Astrocyte (in vitro differentiated cells and primary cell): ENCODE measurements at regions not wholly inside any gene's neighbourhood (a gene's known extent, or its start where the extent isn't known, plus 50 kb on each side); places are given as distances from the start of the nearest gene placed in this dataset.

Source experiments
- DNase-seq: peaks from one replicate; pipeline ENCODE4 v3.0.0-alpha.2; 2010; ENCODE audit warnings: low read depth
- FAIRE-seq: peaks from 2 replicates; lab custom pipeline; 2011; peaks lifted over from hg19 to GRCh38; lab: Jason Lieb, UNC
- H2AFZ ChIP-seq: 2 replicates; pipeline ENCODE4 v1.6.0; 2012; ENCODE audit warnings: low read depth, low read length, inconsistent platforms
- H3K27ac ChIP-seq: 2 replicates; pipeline ENCODE4 v1.5.1; 2011; ENCODE audit warnings: low read depth, low read length, inconsistent platforms
- H3K27me3 ChIP-seq: 2 replicates; pipeline ENCODE4 v1.6.0; 2011; ENCODE audit warnings: low read length, inconsistent platforms; ENCODE audit not compliant: insufficient read depth
- H3K36me3 ChIP-seq: 2 replicates; pipeline ENCODE4 v1.5.1; 2011; ENCODE audit warnings: low read length, inconsistent platforms; ENCODE audit not compliant: insufficient read depth
- H3K4me1 ChIP-seq: 2 replicates; pipeline ENCODE4 v1.5.1; 2011; ENCODE audit warnings: low read length, inconsistent platforms; ENCODE audit not compliant: insufficient read depth
- H3K4me2 ChIP-seq: 2 replicates; pipeline ENCODE4 v1.6.0; 2012; ENCODE audit warnings: low read length, inconsistent platforms
- H3K4me3 ChIP-seq: 2 replicates; pipeline ENCODE4 v1.5.1; 2011; ENCODE audit warnings: low read depth, mild to moderate bottlenecking, low read length, inconsistent platforms; ENCODE audit not compliant: insufficient read depth
- H3K79me2 ChIP-seq: 2 replicates; pipeline ENCODE4 v1.6.0; 2012; ENCODE audit warnings: mild to moderate bottlenecking, low read length, inconsistent platforms; ENCODE audit not compliant: insufficient read depth
- H3K9ac ChIP-seq: 2 replicates; pipeline ENCODE4 v1.6.0; 2012; ENCODE audit warnings: mild to moderate bottlenecking, low read length, inconsistent platforms
- H3K9me3 ChIP-seq: 2 replicates; pipeline ENCODE4 v1.5.1; 2012; ENCODE audit warnings: low read depth, mild to moderate bottlenecking, low read length, inconsistent platforms; ENCODE audit not compliant: insufficient read depth
- H4K20me1 ChIP-seq: 2 replicates; pipeline ENCODE4 v1.6.0; 2012; ENCODE audit warnings: low read length, inconsistent platforms; ENCODE audit not compliant: insufficient read depth
- H3K27ac Mint-ChIP-seq: one replicate; pipeline ENCODE4 v1.8.0; 2021; ENCODE audit warnings: mild to moderate bottlenecking, mixed read lengths; ENCODE audit not compliant: unreplicated experiment
- H3K27me3 Mint-ChIP-seq: one replicate; pipeline ENCODE4 v1.8.0; 2021; ENCODE audit warnings: low read depth, mixed read lengths; ENCODE audit not compliant: unreplicated experiment
- H3K36me3 Mint-ChIP-seq: one replicate; pipeline ENCODE4 v1.8.0; 2021; ENCODE audit warnings: low read depth, mixed read lengths; ENCODE audit not compliant: unreplicated experiment
- H3K4me1 Mint-ChIP-seq: one replicate; pipeline ENCODE4 v1.8.0; 2021; ENCODE audit warnings: low read depth, mixed read lengths; ENCODE audit not compliant: unreplicated experiment
- H3K4me3 Mint-ChIP-seq: one replicate; pipeline ENCODE4 v1.8.0; 2021; ENCODE audit warnings: mild to moderate bottlenecking, moderate library complexity, mixed read lengths; ENCODE audit not compliant: unreplicated experiment
- H3K9me3 Mint-ChIP-seq: one replicate; pipeline ENCODE4 v1.8.0; 2021; ENCODE audit warnings: mild to moderate bottlenecking, mixed read lengths; ENCODE audit not compliant: unreplicated experiment
- EZH2 ChIP-seq: IDR thresholded peaks from 2 replicates; pipeline ENCODE4 v1.6.1; 2012; ENCODE audit warnings: mild to moderate bottlenecking, low read length, inconsistent platforms; ENCODE audit not compliant: insufficient read depth
- TF ChIP-seq, protein P1 (sequence below): IDR thresholded peaks from 2 replicates; pipeline ENCODE4 v1.5.1; 2011; ENCODE audit warnings: low read depth, mild to moderate bottlenecking, inconsistent platforms, low read length, moderate library complexity; ENCODE audit not compliant: insufficient read depth

- Histone ChIP-seq H3K36me3 (no peaks in the 10 kb centered on the region), H3K27ac (peak overlapping the region; percentile 88), H3K4me2 (peak overlapping the region; percentile 72), H3K9ac (peak overlapping the region; percentile 81), H3K27me3 (no peaks in the 10 kb centered on the region), H2AFZ (peak overlapping the region; percentile 81), H3K4me3 (no peak overlapping the region), H3K4me1 (peaks cover 42% of the 10 kb centered on the region), H3K79me2 (no peaks in the 10 kb centered on the region), H3K9me3 (no peaks in the 10 kb centered on the region), H4K20me1 (no peaks in the 10 kb centered on the region)
- Mint-ChIP-seq H3K36me3 (no peaks in the 10 kb centered on the region), H3K27ac (peak overlapping the region; percentile 34), H3K4me1 (peaks cover 23% of the 10 kb centered on the region), H3K27me3 (no peaks in the 10 kb centered on the region), H3K4me3 (peak overlapping the region; percentile 65), H3K9me3 (no peaks in the 10 kb centered on the region)
- FAIRE-seq: peak; percentile 98
- TF ChIP-seq, protein P1, sequence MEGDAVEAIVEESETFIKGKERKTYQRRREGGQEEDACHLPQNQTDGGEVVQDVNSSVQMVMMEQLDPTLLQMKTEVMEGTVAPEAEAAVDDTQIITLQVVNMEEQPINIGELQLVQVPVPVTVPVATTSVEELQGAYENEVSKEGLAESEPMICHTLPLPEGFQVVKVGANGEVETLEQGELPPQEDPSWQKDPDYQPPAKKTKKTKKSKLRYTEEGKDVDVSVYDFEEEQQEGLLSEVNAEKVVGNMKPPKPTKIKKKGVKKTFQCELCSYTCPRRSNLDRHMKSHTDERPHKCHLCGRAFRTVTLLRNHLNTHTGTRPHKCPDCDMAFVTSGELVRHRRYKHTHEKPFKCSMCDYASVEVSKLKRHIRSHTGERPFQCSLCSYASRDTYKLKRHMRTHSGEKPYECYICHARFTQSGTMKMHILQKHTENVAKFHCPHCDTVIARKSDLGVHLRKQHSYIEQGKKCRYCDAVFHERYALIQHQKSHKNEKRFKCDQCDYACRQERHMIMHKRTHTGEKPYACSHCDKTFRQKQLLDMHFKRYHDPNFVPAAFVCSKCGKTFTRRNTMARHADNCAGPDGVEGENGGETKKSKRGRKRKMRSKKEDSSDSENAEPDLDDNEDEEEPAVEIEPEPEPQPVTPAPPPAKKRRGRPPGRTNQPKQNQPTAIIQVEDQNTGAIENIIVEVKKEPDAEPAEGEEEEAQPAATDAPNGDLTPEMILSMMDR: peak; percentile 53
- TF ChIP-seq EZH2: no peak
- DNase-seq: peak; percentile 69
Observed at GRCh38 chrX:110418316-110419235, 59.9 kb downstream of the RTL9 start.

- Mint-ChIP-seq H3K4me3 (peak overlapping the region; percentile 65), H3K36me3 (no peaks in the 10 kb centered on the region), H3K4me1 (peaks cover 23% of the 10 kb centered on the region), H3K27ac (peak overlapping the region; percentile 34), H3K27me3 (peaks cover 3% of the 10 kb centered on the region), H3K9me3 (no peaks in the 10 kb centered on the region)
- no peak for FAIRE-seq
- no peak overlapping the region for H3K9ac ChIP-seq
- peaks cover 35% of the 10 kb centered on the region for H3K4me1 ChIP-seq
- H3K9me3 ChIP-seq: no peaks in the 10 kb centered on the region
- no peak for TF ChIP-seq EZH2
- TF ChIP-seq, protein P1: no peak
- H3K4me2 ChIP-seq: peak overlapping the region; percentile 72
- no peaks in the 10 kb centered on the region for H3K36me3 ChIP-seq
- no peak for DNase-seq
- peak overlapping the region; percentile 88 for H3K27ac ChIP-seq
- no peaks in the 10 kb centered on the region for H3K79me2 ChIP-seq
- no peaks in the 10 kb centered on the region for H4K20me1 ChIP-seq
- H2AFZ ChIP-seq: no peak overlapping the region
- no peaks in the 10 kb centered on the region for H3K27me3 ChIP-seq
- no peak overlapping the region for H3K4me3 ChIP-seq
Observed at GRCh38 chrX:110419512-110419911, 60.9 kb downstream of the RTL9 start.
